CD4-positive, alpha-beta T cell treated with Interleukin-17A for 4 hours (primary cell): ENCODE measurements at regions not wholly inside any gene's neighbourhood (a gene's known extent, or its start where the extent isn't known, plus 50 kb on each side); places are given as distances from the start of the nearest gene placed in this dataset.

Experiments used
- DNase-seq: peaks from one replicate; pipeline ENCODE4 v3.0.0-alpha.2; 2020; ENCODE audit warnings: mixed read lengths

DNA sequence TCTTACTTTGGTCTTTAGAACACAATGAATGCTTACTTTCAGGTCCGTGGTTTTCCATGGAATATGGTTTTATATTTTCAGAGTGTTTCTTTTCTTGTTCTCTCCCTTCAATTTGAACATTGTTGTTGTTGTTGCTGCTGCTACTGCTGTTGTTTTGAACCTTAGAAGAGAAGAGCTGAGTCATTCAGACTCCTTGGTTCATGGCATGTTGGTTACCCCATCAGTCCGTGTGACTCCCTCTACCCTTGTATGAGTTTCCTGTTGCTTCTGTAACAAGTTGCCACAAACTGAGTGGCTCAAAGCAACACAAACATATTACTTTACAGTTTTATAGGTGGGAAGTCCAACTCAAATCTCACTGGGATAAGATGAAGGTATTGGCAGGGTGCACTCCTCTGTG lies 511.0 kb downstream of the INSC start:
- no peak for DNase-seq

DNA sequence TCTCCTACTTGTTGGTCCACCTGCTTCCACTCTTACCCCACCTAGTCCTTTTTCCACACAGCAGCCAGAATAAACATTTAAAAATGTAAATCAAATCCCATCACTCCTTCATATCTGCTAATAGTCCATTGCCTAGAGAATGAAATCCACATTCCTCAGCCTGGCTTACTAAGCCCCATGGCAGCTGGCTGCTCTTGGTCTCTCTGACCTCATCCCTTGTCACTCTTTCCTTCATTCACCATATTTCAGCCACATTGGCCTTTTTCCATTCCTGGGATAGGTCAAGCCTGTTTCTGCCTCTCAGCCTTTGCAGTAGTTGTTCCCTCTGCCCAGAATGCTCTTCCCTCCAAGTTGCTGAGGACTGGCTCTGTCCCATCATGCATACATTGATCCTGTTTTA lies 512.8 kb downstream of the INSC start:
- DNase-seq = no peak

DNA sequence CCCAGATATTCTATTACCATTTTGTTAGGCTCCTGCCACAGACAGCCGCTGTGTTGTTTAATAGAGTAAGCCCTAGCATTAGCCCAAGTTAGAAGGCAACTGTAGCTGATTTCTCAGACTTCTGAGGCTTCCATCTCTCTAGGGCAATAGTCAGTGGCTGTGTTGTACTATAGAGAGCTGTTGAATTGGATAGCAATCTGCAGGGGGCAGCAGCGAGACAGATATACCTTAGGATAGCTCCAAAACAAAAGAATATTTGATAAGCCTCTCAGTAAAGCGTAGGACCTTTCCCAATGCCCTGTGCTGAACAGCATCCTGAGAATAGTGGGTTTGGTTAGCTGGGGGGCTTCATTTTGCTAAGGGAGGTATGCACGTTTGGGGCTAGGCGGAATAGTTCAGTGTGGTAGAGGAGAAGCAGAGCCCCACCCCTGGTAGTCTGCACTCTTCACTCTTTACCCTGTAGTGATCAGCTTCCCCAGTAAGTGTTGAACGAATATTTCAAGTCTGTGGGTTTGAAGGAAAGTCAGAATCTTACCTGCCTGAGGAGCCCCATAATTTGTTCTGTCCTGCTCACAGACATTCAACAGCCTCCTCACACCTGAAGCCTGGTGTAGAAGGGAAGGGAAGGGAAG lies 515.1 kb downstream of the INSC start:
- DNase-seq = no peak

- DNase-seq = no peak
These were observed 516.2 kb downstream of the INSC start for GRCh38 chr11:15630896-15631295.

- no peak for DNase-seq
These were observed 520.8 kb downstream of the INSC start for GRCh38 chr11:15635521-15635920.

- DNase-seq = no peak
These were observed 521.9 kb downstream of the INSC start for GRCh38 chr11:15636521-15637089.

GRCh38 chr11:15638386-15638787 lies 523.7 kb downstream of the INSC start:
- DNase-seq = no peak

GRCh38 chr11:15640318-15640717 lies 525.6 kb downstream of the INSC start:
- no peak for DNase-seq

GRCh38 chr11:15641271-15642045 lies 526.7 kb downstream of the INSC start:
- no peak for DNase-seq

DNA sequence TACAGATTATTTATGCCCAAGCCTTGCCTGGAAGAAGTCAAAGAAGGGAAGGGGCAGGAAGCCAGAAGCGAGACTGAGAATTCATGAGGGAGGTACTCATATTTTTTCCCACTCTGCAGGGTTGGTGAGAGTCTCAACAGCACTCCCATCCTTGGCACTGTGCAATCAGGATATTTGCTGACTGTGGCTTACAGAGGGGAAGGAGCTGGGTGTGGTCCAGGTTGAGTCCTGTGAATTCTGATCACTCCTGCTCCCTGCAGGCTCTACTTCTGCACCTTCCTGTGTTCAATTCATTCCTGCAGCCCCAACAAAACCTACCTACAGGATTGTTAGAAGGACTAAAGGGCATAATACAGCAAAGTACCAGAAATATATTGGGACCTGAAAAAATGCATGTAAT lies 530.5 kb downstream of the INSC start:
- DNase-seq = no peak

- DNase-seq = no peak
These were observed 534.8 kb downstream of the INSC start for GRCh38 chr11:15649371-15650104.

DNA sequence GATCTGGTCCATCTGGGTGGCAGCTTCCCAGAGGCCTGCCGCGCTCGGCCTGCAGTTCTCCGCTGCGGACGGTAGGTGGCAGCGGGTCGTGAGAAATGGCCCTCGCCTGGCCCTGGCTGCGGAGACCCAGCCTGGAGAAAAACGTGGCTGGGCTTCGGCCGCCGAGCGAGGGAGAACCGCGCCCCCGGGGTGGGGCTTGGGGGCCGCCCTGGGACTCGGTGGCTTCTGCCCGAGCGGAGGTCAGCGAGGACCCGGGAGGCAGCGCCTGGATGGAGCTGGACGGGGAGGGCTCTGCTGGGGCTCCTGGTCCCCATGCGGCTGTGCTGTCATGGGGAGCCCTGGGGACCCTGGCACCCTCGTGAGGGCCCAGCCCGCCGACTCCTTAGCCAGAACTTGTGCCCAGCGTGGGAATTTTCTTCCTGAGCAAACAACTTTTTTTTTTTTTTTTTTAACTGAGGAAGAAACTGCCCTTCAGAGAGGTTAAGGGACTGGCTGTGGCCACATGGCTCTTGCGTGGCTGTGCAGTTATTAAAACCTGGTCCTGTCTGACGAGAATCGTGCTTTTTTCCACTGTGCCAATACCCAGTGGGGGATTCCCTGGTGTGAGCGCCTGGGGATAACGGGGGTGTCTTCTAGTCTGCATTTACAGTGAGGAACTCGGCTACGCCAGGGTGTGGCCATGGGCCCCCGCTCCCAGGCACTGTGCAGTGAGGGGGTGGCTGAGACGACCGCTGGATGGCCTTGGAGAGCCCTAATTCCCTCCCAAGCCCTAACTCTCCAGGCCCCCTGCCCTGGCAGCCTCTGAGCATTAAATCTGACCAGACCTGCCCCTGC lies 535.6 kb downstream of the INSC start:
- DNase-seq = peak; percentile 61

- DNase-seq = no peak
These were observed 536.3 kb downstream of the INSC start for GRCh38 chr11:15651033-15651432.

DNA sequence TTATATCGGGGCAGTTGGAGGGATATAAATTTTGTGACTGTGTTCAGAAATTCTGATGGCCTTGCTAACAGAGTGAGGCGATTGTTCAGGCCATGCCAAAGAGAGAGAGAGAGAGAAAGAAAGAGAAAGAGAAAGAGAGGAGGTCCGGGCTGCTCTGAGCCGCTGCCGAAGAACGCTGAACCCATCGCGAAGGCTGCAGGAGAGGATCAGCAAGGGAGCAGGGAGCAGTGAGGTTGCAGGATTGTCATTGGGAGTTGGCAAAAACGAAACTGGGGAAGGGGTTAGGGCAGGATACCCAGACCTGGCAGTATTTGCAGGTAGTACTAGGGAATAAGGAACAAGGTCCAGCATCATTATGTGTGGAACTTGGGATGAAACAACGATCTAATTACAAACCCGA lies 537.1 kb downstream of the INSC start:
- no peak for DNase-seq

GRCh38 chr11:15653191-15653710 lies 538.5 kb downstream of the INSC start:
- DNase-seq = no peak

- DNase-seq = no peak
These were observed 539.7 kb downstream of the INSC start for GRCh38 chr11:15654451-15654850.

DNA sequence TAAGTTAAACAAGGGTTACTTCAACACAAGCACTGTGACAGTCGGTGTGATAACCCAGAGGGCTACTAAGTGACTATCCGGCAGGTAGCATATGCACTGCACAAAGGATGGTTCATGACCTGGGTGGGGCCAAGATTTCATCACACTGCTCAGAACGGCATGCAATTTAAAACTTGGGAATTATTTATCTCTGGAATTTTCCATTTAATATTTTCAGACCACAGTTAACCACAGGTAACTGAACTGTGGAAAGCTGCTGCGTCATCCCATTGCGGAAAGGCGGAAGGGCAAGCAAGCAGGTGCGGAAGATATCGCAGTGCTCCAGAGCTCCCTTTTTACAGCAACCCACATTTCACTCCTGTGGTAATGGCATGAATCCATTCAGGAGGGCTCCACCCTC lies 540.8 kb downstream of the INSC start:
- DNase-seq = no peak

DNA sequence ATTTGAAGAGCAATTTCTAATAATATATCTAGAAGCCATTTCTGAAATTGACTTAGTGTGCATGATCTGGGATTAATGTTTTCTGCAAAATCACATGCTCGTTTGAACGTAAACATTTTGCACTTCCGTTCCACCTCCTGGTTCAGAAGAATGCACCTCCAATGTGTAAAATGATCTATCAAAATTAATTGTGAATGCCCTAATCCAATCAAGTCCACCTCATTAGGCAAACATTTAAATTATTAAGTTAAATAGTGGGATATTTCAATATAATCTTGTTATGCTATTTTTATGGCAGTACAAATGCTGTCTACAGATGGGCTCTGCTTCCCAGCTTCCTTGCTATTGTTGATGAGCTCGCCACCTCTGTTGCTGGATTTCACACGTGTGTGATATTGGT lies 542.5 kb downstream of the INSC start:
- no peak for DNase-seq

- no peak for DNase-seq
These were observed 545.8 kb downstream of the INSC start for GRCh38 chr11:15660496-15660895.

GRCh38 chr11:15662285-15662684 lies 547.6 kb downstream of the INSC start:
- no peak for DNase-seq

DNA sequence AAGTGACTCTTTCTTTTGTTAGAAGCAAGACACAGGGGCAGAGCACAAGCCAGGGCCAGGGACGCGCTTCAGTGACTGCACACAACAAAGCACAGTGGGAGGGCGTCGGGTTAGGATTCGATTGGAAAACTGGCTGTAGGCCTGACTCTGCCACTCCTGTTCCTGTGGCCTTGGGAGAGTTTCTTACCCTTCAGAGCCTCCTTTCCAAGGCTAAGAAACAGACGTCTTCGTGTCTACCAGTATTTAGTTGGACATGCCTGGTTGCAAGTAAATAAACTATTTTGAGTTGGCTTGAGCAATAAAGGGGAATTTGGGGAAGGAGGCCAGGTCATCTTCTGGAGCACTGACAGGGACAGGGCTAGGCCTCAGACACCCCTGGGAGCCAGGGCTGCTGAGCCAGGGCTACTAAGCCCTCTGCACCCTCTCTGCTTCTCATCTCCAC lies 549.1 kb downstream of the INSC start:
- DNase-seq = no peak

DNA sequence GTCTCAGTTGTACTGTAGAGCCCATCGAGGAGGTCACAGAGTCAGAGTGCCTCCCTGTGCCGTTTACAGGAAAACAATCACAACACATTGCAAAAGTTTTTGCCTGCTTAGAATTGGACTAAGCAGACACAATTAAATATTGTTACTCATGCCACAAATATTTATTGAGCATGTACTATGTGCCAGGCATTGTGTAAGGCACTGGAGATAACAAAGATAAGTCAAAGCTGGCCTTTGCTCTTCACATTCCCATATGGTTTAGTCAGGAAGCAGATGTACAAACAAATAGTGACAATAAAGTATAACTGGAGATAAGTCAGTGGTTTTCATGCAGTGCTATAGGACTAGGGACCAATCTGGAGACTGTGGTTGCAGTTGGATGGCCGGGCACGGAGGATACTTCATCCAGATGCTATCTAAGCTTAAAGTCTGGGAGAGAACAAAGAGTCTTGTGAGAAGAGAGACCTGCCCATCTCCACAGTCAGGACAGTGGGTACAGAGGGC lies 550.7 kb downstream of the INSC start:
- no peak for DNase-seq
